ENCODE measurements at regions not wholly inside any gene's neighbourhood (a gene's known extent, or its start where the extent isn't known, plus 50 kb on each side); places are given as distances from the start of the nearest gene placed in this dataset.

- TF ChIP-seq ZFPM2 (CRISPR knock-in tag; IDR thresholded peaks at IDR 0.05) (no peak), HOXB6 (CRISPR knock-in tag; IDR thresholded peaks at IDR 0.05; ENCODE audit: borderline replicate concordance) (no peak), OTX1 (CRISPR knock-in tag; IDR thresholded peaks at IDR 0.05) (no peak), ZNF764 (CRISPR knock-in tag; IDR thresholded peaks at IDR 0.05; ENCODE audit: low read depth) (no peak), CCNT2 (IDR thresholded peaks at IDR 0.05; ENCODE audit: borderline replicate concordance, extremely low read depth, insufficient read length, low read depth, low read length) (no peak), SUPT5H (IDR thresholded peaks at IDR 0.05) (no peak), ZNF79 (CRISPR knock-in tag; IDR thresholded peaks at IDR 0.05; ENCODE audit: low read depth) (no peak), C11orf30 (IDR thresholded peaks at IDR 0.05; ENCODE audit: low read depth) (peak; percentile 18; the same call in 1 of the 2 replicates), POU5F1 (IDR thresholded peaks at IDR 0.05; ENCODE audit: borderline replicate concordance, low read depth, low read length, partially characterized antibody) (no peak), ZNF146 (CRISPR knock-in tag; IDR thresholded peaks at IDR 0.05; ENCODE audit: unreplicated experiment) (no peak), CTCF (IDR thresholded peaks at IDR 0.05 in 2 of 3, conservative IDR thresholded peaks at IDR 0.05 in 1 of 3; ENCODE audit: insufficient read depth in 2 of 3, low read depth in 1 of 3, low read length in 3 of 3) (no peak), RBBP5 (IDR thresholded peaks at IDR 0.05; ENCODE audit: borderline replicate concordance, insufficient read depth, low read length, poor library complexity, severe bottlenecking) (no peak), NR3C1 (CRISPR knock-in tag; IDR thresholded peaks at IDR 0.05) (no peak), TFAM (CRISPR knock-in tag; conservative IDR thresholded peaks at IDR 0.05) (no peak), TCF7 (IDR thresholded peaks at IDR 0.05; ENCODE audit: borderline replicate concordance) (no peak), ZNF57 (CRISPR knock-in tag; IDR thresholded peaks at IDR 0.05) (no peak), ZFP1 (CRISPR knock-in tag; IDR thresholded peaks at IDR 0.05) (no peak), ELF1 (tag; IDR thresholded peaks at IDR 0.05) (no peak)
- TF ChIP-seq, protein P1, sequence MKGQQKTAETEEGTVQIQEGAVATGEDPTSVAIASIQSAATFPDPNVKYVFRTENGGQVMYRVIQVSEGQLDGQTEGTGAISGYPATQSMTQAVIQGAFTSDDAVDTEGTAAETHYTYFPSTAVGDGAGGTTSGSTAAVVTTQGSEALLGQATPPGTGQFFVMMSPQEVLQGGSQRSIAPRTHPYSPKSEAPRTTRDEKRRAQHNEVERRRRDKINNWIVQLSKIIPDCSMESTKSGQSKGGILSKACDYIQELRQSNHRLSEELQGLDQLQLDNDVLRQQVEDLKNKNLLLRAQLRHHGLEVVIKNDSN (CRISPR knock-in tag; IDR thresholded peaks at IDR 0.05) = no peak
- TF ChIP-seq, protein P2, sequence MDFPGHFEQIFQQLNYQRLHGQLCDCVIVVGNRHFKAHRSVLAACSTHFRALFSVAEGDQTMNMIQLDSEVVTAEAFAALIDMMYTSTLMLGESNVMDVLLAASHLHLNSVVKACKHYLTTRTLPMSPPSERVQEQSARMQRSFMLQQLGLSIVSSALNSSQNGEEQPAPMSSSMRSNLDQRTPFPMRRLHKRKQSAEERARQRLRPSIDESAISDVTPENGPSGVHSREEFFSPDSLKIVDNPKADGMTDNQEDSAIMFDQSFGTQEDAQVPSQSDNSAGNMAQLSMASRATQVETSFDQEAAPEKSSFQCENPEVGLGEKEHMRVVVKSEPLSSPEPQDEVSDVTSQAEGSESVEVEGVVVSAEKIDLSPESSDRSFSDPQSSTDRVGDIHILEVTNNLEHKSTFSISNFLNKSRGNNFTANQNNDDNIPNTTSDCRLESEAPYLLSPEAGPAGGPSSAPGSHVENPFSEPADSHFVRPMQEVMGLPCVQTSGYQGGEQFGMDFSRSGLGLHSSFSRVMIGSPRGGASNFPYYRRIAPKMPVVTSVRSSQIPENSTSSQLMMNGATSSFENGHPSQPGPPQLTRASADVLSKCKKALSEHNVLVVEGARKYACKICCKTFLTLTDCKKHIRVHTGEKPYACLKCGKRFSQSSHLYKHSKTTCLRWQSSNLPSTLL (IDR thresholded peaks at IDR 0.05) = no peak
- TF ChIP-seq, protein P3, sequence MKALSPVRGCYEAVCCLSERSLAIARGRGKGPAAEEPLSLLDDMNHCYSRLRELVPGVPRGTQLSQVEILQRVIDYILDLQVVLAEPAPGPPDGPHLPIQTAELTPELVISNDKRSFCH (CRISPR knock-in tag; IDR thresholded peaks at IDR 0.05) = no peak
- TF ChIP-seq, protein P3 (tag; IDR thresholded peaks at IDR 0.05) = no peak
- TF ChIP-seq, protein P4, sequence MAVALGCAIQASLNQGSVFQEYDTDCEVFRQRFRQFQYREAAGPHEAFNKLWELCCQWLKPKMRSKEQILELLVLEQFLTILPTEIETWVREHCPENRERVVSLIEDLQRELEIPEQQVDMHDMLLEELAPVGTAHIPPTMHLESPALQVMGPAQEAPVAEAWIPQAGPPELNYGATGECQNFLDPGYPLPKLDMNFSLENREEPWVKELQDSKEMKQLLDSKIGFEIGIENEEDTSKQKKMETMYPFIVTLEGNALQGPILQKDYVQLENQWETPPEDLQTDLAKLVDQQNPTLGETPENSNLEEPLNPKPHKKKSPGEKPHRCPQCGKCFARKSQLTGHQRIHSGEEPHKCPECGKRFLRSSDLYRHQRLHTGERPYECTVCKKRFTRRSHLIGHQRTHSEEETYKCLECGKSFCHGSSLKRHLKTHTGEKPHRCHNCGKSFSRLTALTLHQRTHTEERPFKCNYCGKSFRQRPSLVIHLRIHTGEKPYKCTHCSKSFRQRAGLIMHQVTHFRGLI (CRISPR knock-in tag; IDR thresholded peaks at IDR 0.05) = no peak
Measured at GRCh38 chr5:147966829-147967228, 60.5 kb upstream of the C5orf46 start (continued).

Data from K562 (cell line).